GM18508 (cell line): ENCODE measurements at regions not wholly inside any gene's neighbourhood (a gene's known extent, or its start where the extent isn't known, plus 50 kb on each side); places are given as distances from the start of the nearest gene placed in this dataset.
A peak's percentile ranks its signal among the peaks of the same experiment; 100 is the strongest.

ENCODE experiments used
- ATAC-seq: cut with Tn5 transposase; IDR thresholded peaks from one replicate; pipeline ENCODE4 v1.9.1; 2021; ENCODE audit warnings: moderate number of reproducible peaks; ENCODE audit not compliant: insufficient read depth, unreplicated experiment

GRCh38 chr13:60645676-60646075, 248.7 kb downstream of the TDRD3 start:
- ATAC-seq: no peak

- no peak for ATAC-seq
Measured at GRCh38 chr13:60642552-60642951, 245.5 kb downstream of the TDRD3 start.

GRCh38 chr13:60629158-60629557, 232.1 kb downstream of the TDRD3 start:
- no peak for ATAC-seq

GRCh38 chr13:60627071-60627686, 230.2 kb downstream of the TDRD3 start:
- peak; percentile 71 for ATAC-seq
